Smooth muscle cell (in vitro differentiated cells): ENCODE measurements at regions not wholly inside any gene's neighbourhood (a gene's known extent, or its start where the extent isn't known, plus 50 kb on each side); places are given as distances from the start of the nearest gene placed in this dataset.

Source experiments
- DNase-seq: peaks from one replicate; lab custom pipeline; 2025; ENCODE audit not compliant: unreplicated experiment; lab: John Stamatoyannopoulos, UW
- H2AFZ ChIP-seq: fragments of 200-600 bp; sonication (generic); 2 replicates; pipeline ENCODE4 v1.6.0; 2016; ENCODE audit warnings: antibody characterized with exemption, low read depth, mild to moderate bottlenecking
- H3F3A ChIP-seq: fragments of 200-600 bp; sonication (generic); 2 replicates; pipeline ENCODE4 v1.6.0; 2017; ENCODE audit warnings: antibody characterized with exemption, low read depth
- H3K27ac ChIP-seq: fragments of 200-600 bp; sonication (generic); 2 replicates; pipeline ENCODE4 v1.5.1; 2016; ENCODE audit warnings: low read depth, mild to moderate bottlenecking
- H3K27me3 ChIP-seq: fragments of 200-600 bp; sonication (generic); 2 replicates; pipeline ENCODE4 v1.6.1; 2016; ENCODE audit warnings: low read depth, mild to moderate bottlenecking
- H3K36me3 ChIP-seq: fragments of 200-600 bp; sonication (generic); 2 replicates; pipeline ENCODE4 v1.5.1; 2016; ENCODE audit warnings: low read depth
- H3K4me1 ChIP-seq: fragments of 200-600 bp; sonication (generic); 2 replicates; pipeline ENCODE4 v1.5.1; 2016; ENCODE audit warnings: low read depth
- H3K4me2 ChIP-seq: fragments of 200-600 bp; sonication (generic); 2 replicates; pipeline ENCODE4 v1.6.0; 2016; ENCODE audit warnings: mild to moderate bottlenecking
- H3K4me3 ChIP-seq: fragments of 200-600 bp; sonication (generic); 2 replicates; pipeline ENCODE4 v1.5.1; 2016; ENCODE audit warnings: mild to moderate bottlenecking
- H3K79me2 ChIP-seq: fragments of 200-600 bp; sonication (generic); 2 replicates; pipeline ENCODE4 v1.6.0; 2016; ENCODE audit warnings: low read depth, mild to moderate bottlenecking
- H3K9ac ChIP-seq: fragments of 200-600 bp; sonication (generic); 2 replicates; pipeline ENCODE4 v1.6.0; 2016; ENCODE audit warnings: low read depth
- H3K9me3 ChIP-seq: fragments of 200-600 bp; sonication (generic); replicated peaks from 2 replicates; pipeline ENCODE4 v1.5.1; 2016; ENCODE audit warnings: low read depth
- H4K20me1 ChIP-seq: fragments of 200-600 bp; sonication (generic); 2 replicates; pipeline ENCODE4 v1.6.0; 2016; ENCODE audit warnings: low read depth
- WGBS: methylation state at CpG from one replicate; pipeline ENCODE4 v1.1.7; 2016; ENCODE audit warnings: low lambda C conversion rate; 5-methylcytosine and 5-hydroxymethylcytosine counted together
- TF ChIP-seq, protein P1 (sequence below): fragments of 200-600 bp; sonication (generic); IDR thresholded peaks from 2 replicates; pipeline ENCODE4 v1.5.1; 2017; ENCODE audit warnings: borderline replicate concordance, mild to moderate bottlenecking, antibody characterized with exemption; ENCODE audit not compliant: insufficient read depth, poor library complexity, severe bottlenecking

DNA sequence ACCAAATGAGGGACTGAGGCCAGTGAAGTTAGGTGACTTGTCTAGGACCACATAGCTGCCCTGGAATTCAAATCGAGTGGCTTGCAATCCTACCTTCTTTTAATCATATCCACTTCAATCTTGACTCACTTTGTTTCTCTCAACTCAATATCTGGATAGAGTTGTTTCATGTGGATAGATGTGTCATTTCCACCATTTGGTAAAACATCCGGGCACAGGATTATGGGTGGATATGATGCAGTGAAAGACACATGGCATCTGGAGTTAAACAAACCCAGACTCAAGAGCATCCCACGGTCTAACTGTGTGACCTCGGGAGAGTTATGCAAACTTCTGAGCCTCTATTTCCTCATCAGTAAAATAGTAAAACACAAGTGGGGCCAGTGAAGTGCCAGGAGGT, 103.6 kb upstream of the CNKSR3 start:
- 24% methylated on average over 4 of the region's 4 CpGs for WGBS
- H3K27ac ChIP-seq = peak overlapping the region; percentile 75

DNA sequence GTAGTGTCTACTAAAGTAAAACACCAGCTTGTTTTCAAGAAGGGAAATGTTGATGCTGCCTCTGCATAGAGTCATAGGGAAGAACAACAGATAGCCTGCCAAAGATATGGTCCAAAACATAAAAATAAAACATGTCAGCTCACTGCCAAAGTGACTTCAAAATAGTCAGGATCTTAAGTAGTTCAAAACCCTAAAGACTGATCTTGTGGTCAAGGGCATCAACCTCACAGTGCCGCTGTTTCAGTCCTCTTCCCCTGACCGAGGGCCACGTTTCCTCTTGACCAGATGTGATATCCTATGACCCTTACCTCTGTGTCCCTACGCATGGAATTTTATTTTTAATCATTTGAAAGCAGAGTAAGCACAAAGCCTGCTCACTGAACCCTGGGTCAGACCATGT, 104.2 kb upstream of the CNKSR3 start:
- Histone ChIP-seq H3K4me1 (no peaks in the 10 kb centered on the region), H3K4me2 (no peak overlapping the region), H3K9me3 (no peaks in the 10 kb centered on the region), H3K36me3 (no peaks in the 10 kb centered on the region), H3K4me3 (no peak overlapping the region), H2AFZ (no peak overlapping the region), H3F3A (peaks cover 8% of the 10 kb centered on the region), H3K79me2 (no peaks in the 10 kb centered on the region), H3K27ac (peak overlapping the region; percentile 75), H3K27me3 (no peaks in the 10 kb centered on the region), H3K9ac (no peak overlapping the region), H4K20me1 (no peaks in the 10 kb centered on the region)
- no peak for DNase-seq
- TF ChIP-seq, protein P1, sequence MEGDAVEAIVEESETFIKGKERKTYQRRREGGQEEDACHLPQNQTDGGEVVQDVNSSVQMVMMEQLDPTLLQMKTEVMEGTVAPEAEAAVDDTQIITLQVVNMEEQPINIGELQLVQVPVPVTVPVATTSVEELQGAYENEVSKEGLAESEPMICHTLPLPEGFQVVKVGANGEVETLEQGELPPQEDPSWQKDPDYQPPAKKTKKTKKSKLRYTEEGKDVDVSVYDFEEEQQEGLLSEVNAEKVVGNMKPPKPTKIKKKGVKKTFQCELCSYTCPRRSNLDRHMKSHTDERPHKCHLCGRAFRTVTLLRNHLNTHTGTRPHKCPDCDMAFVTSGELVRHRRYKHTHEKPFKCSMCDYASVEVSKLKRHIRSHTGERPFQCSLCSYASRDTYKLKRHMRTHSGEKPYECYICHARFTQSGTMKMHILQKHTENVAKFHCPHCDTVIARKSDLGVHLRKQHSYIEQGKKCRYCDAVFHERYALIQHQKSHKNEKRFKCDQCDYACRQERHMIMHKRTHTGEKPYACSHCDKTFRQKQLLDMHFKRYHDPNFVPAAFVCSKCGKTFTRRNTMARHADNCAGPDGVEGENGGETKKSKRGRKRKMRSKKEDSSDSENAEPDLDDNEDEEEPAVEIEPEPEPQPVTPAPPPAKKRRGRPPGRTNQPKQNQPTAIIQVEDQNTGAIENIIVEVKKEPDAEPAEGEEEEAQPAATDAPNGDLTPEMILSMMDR = no peak
- 85% methylated on average over 4 of the region's 4 CpGs for WGBS

More for the DNA sequence above, 103.6 kb upstream of the CNKSR3 start:
- no peaks in the 10 kb centered on the region for H3K27me3 ChIP-seq
- no peak overlapping the region for H3K4me2 ChIP-seq
- no peaks in the 10 kb centered on the region for H3K79me2 ChIP-seq
- DNase-seq = no peak
- H3F3A ChIP-seq = peaks cover 8% of the 10 kb centered on the region
- no peak overlapping the region for H3K4me3 ChIP-seq
- no peaks in the 10 kb centered on the region for H3K4me1 ChIP-seq
- H3K9ac ChIP-seq = peak overlapping the region; percentile 0
- no peaks in the 10 kb centered on the region for H3K36me3 ChIP-seq
- H3K9me3 ChIP-seq = no peaks in the 10 kb centered on the region
- no peak overlapping the region for H2AFZ ChIP-seq
- TF ChIP-seq, protein P1 = no peak
- H4K20me1 ChIP-seq = no peaks in the 10 kb centered on the region

- WGBS = 53% methylated on average over 16 of the region's 16 CpGs
- H3K4me3 ChIP-seq = no peak overlapping the region
- no peaks in the 10 kb centered on the region for H3K27me3 ChIP-seq
- peak overlapping the region; percentile 75 for H3K27ac ChIP-seq
- peaks cover 8% of the 10 kb centered on the region for H3F3A ChIP-seq
- no peaks in the 10 kb centered on the region for H3K4me1 ChIP-seq
- H3K9me3 ChIP-seq = no peaks in the 10 kb centered on the region
- TF ChIP-seq, protein P1 = no peak
- peak overlapping the region; percentile 7 for H2AFZ ChIP-seq
- H4K20me1 ChIP-seq = no peaks in the 10 kb centered on the region
- no peaks in the 10 kb centered on the region for H3K79me2 ChIP-seq
- no peak overlapping the region for H3K9ac ChIP-seq
- H3K36me3 ChIP-seq = no peaks in the 10 kb centered on the region
- peak; percentile 2 for DNase-seq
- H3K4me2 ChIP-seq = peak overlapping the region; percentile 39
These were observed 105.1 kb upstream of the CNKSR3 start for GRCh38 chr6:154615483-154616025.

DNA sequence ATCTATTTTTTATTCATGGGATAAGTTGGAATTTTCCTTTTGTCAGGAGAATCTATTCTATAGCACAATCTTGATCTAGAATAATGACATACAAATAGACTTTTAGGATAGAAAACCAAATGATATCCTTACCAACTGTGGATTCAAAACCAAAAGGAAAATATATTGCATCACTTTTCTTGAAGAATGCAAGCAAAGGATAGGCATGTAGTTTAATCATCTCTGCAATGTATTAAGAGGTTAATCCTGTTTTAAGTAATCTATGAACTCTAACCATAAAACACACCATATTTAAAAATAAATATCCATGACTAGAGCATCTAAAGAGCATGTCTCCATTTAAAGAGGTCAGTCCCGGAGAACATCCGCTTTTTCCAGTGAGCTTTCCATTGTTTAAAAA, 106.7 kb upstream of the CNKSR3 start:
- Histone ChIP-seq H3K36me3 (no peaks in the 10 kb centered on the region), H3K27ac (no peak overlapping the region), H3K9me3 (no peaks in the 10 kb centered on the region), H3K4me3 (no peak overlapping the region), H3K79me2 (no peaks in the 10 kb centered on the region), H2AFZ (no peak overlapping the region), H3K4me2 (no peak overlapping the region), H3K4me1 (no peaks in the 10 kb centered on the region), H3K9ac (no peak overlapping the region), H3K27me3 (no peaks in the 10 kb centered on the region), H3F3A (peaks cover 8% of the 10 kb centered on the region), H4K20me1 (no peaks in the 10 kb centered on the region)
- TF ChIP-seq, protein P1 = no peak
- WGBS = 92% methylated on average over 2 of the region's 2 CpGs
- no peak for DNase-seq
